ENCODE measurements at regions not wholly inside any gene's neighbourhood (a gene's known extent, or its start where the extent isn't known, plus 50 kb on each side); places are given as distances from the start of the nearest gene placed in this dataset.

- no peak overlapping the region for H3K4me2 ChIP-seq (ENCODE audit: low read length)
- no peaks in the 10 kb centered on the region for H3K4me1 ChIP-seq (ENCODE audit: insufficient read depth, low read length, poor library complexity, severe bottlenecking)
- H3K4me3 ChIP-seq (ENCODE audit: low read depth, low read length, poor library complexity, severe bottlenecking) = no peak overlapping the region
- TF ChIP-seq EZH2phosphoT487 (IDR thresholded peaks at IDR 0.05; ENCODE audit: borderline replicate concordance, low read depth, low read length) = no peak
- TF ChIP-seq CTCF (conservative IDR thresholded peaks at IDR 0.05; ENCODE audit: low read length) = no peak
- ChIA-PET POLR2A (interaction anchor here (0.6 to 0.7 kb wide), 2 partner anchors 383 to 1324 kb away, joined by 3 to 5 read pairs; no protein-coding TSS in a partner anchor), CTCF (ENCODE audit: unreplicated experiment) (no interaction called here)
- DNase-seq (ENCODE audit: low spot score) = no peak
- no TSS peak for BruUV-seq (replicated peaks)
- H2AFZ ChIP-seq (ENCODE audit: low read length) = no peak overlapping the region
- no peaks in the 10 kb centered on the region for H3K79me2 ChIP-seq (ENCODE audit: insufficient read depth, low read depth, low read length)
- H3K9me3 ChIP-seq (ENCODE audit: low read length) = no peaks in the 10 kb centered on the region
- no peak overlapping the region for H3K27ac ChIP-seq (ENCODE audit: low read depth, low read length, poor library complexity, severe bottlenecking)
- H3K9me2 ChIP-seq (ENCODE audit: insufficient read depth, low read length) = no peaks in the 10 kb centered on the region
- intact Hi-C loops (cut with micrococcal nuclease; ENCODE audit: unreplicated experiment) = no loop called here
- H4K20me1 ChIP-seq (ENCODE audit: insufficient read depth, low read length) = no peaks in the 10 kb centered on the region
- no peaks in the 10 kb centered on the region for H3K36me3 ChIP-seq (ENCODE audit: insufficient read depth, low read length)
These were observed 612.1 kb upstream of the CDH6 start for GRCh38 chr5:30581198-30581935.

GRCh38 chr5:30574761-30575160 lies 618.7 kb upstream of the CDH6 start:
- Histone ChIP-seq H3K9me2 (ENCODE audit: insufficient read depth, low read length) (no peaks in the 10 kb centered on the region), H3K36me3 (ENCODE audit: insufficient read depth, low read length) (no peaks in the 10 kb centered on the region), H4K20me1 (ENCODE audit: insufficient read depth, low read length) (no peaks in the 10 kb centered on the region), H3K27ac (ENCODE audit: low read depth, low read length, poor library complexity, severe bottlenecking) (no peak overlapping the region), H3K4me3 (ENCODE audit: low read depth, low read length, poor library complexity, severe bottlenecking) (no peak overlapping the region), H2AFZ (ENCODE audit: low read length) (no peak overlapping the region), H3K79me2 (ENCODE audit: insufficient read depth, low read depth, low read length) (no peaks in the 10 kb centered on the region), H3K9me3 (ENCODE audit: low read length) (no peaks in the 10 kb centered on the region), H3K4me2 (ENCODE audit: low read length) (no peak overlapping the region), H3K4me1 (ENCODE audit: insufficient read depth, low read length, poor library complexity, severe bottlenecking) (no peaks in the 10 kb centered on the region)
- BruUV-seq (replicated peaks) = no TSS peak
- POLR2A ChIA-PET = no interaction called here
- intact Hi-C loops (cut with micrococcal nuclease; ENCODE audit: unreplicated experiment) = no loop called here
- TF ChIP-seq EZH2phosphoT487 (IDR thresholded peaks at IDR 0.05; ENCODE audit: borderline replicate concordance, low read depth, low read length) (no peak), CTCF (conservative IDR thresholded peaks at IDR 0.05; ENCODE audit: low read length) (no peak)
- CTCF ChIA-PET (ENCODE audit: unreplicated experiment) = no interaction called here
- no peak for DNase-seq (ENCODE audit: low spot score)

DNA sequence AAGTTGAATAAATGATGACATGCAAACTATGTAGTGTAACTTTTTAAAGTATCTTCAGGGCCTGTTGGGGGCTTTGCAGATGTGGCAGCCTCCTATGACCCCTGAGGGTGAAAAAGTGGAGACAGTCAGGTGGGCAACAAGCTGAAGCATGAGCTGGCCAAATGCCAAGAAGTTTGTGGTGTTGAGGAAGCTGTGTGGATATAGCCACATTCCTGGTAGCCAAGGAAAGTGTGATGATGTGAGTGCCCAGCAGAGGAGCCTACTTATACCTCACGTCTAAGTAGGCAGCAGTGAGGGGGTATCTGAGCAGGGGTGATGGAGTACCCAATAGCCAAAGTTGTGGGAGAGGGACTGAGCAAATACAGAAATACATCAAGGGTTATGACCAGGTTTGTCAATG lies 621.2 kb upstream of the CDH6 start:
- Histone ChIP-seq H2AFZ (ENCODE audit: low read length) (no peak overlapping the region), H3K9me3 (ENCODE audit: low read length) (no peaks in the 10 kb centered on the region), H4K20me1 (ENCODE audit: insufficient read depth, low read length) (no peaks in the 10 kb centered on the region), H3K4me1 (ENCODE audit: insufficient read depth, low read length, poor library complexity, severe bottlenecking) (no peaks in the 10 kb centered on the region), H3K36me3 (ENCODE audit: insufficient read depth, low read length) (no peaks in the 10 kb centered on the region), H3K4me2 (ENCODE audit: low read length) (no peak overlapping the region), H3K79me2 (ENCODE audit: insufficient read depth, low read depth, low read length) (no peaks in the 10 kb centered on the region), H3K27ac (ENCODE audit: low read depth, low read length, poor library complexity, severe bottlenecking) (no peak overlapping the region), H3K4me3 (ENCODE audit: low read depth, low read length, poor library complexity, severe bottlenecking) (no peak overlapping the region), H3K9me2 (ENCODE audit: insufficient read depth, low read length) (no peaks in the 10 kb centered on the region)
- no peak for TF ChIP-seq EZH2phosphoT487 (IDR thresholded peaks at IDR 0.05; ENCODE audit: borderline replicate concordance, low read depth, low read length)
- TF ChIP-seq CTCF (conservative IDR thresholded peaks at IDR 0.05; ENCODE audit: low read length) = no peak
- BruUV-seq (replicated peaks) = no TSS peak
- CTCF ChIA-PET (ENCODE audit: unreplicated experiment) = no interaction called here
- DNase-seq (ENCODE audit: low spot score) = no peak
- intact Hi-C loops (cut with micrococcal nuclease; ENCODE audit: unreplicated experiment) = no loop called here
- POLR2A ChIA-PET = no interaction called here

All from OCI-LY7 (cell line).